SK-N-MC (cell line): ENCODE measurements at regions not wholly inside any gene's neighbourhood (a gene's known extent, or its start where the extent isn't known, plus 50 kb on each side); places are given as distances from the start of the nearest gene placed in this dataset.

Source experiments
- EZH2 ChIP-seq: fragments of 200-600 bp; sonication (generic); IDR thresholded peaks from one replicate; pipeline ENCODE4 v1.6.1; 2017; ENCODE audit warnings: antibody characterized with exemption
- FOXP2 ChIP-seq: optimal IDR thresholded peaks from 2 replicates; pipeline ENCODE3; 2011; ENCODE audit warnings: mild to moderate bottlenecking, moderate library complexity; ENCODE audit not compliant: insufficient read depth; ENCODE audit errors: extremely low read length, control extremely low read depth
- POLR2AphosphoS5 ChIP-seq: IDR thresholded peaks from 2 replicates; pipeline ENCODE4 v1.6.1; 2012; ENCODE audit warnings: mild to moderate bottlenecking, low read depth, low read length, borderline replicate concordance

DNA sequence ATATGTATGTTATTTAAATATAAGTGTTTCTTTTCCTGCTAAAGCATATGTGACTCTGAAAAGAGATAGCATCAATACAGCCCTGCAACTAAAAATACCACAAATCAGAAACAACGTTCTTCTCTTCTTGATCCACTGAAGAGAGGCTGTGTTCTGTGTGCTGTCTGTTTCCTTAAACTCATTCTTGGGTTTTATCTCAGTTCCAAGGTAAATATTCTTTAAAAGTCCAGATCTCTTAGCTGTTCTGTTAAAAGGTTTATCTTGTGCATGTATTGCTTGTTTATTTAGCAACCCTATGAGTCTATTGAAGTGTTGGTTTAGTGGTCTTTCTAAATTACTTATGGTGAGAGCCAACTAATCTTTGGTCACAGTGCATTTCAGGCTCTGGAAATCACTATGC lies 173.3 kb upstream of the NT5C1B start:
- TF ChIP-seq POLR2AphosphoS5, result no peak
- no peak for TF ChIP-seq EZH2
- TF ChIP-seq FOXP2, result no peak
